ENCODE measurements at regions not wholly inside any gene's neighbourhood (a gene's known extent, or its start where the extent isn't known, plus 50 kb on each side); places are given as distances from the start of the nearest gene placed in this dataset.

- Histone ChIP-seq H3K27ac (ENCODE audit: extremely low read depth, low read depth, low read length) (no peak overlapping the region), H3K4me3 (ENCODE audit: low read depth, low read length) (no peak overlapping the region), H3K4me1 (ENCODE audit: control insufficient read depth, insufficient read depth, low read length) (no peaks in the 10 kb centered on the region), H3K9me3 (ENCODE audit: control insufficient read depth, insufficient read depth, low read depth, low read length) (no peaks in the 10 kb centered on the region), H3K36me3 (ENCODE audit: control insufficient read depth in 2 of 2, insufficient read depth in 1 of 2, low read length in 2 of 2) (no peaks in the 10 kb centered on the region)
- ChIA-PET POLR2A (no interaction called here), CTCF (no interaction called here)
- TF ChIP-seq ZNF335 (tag by site-specific recombination; conservative IDR thresholded peaks at IDR 0.05) (no peak), PBX3 (CRISPR knock-in tag; IDR thresholded peaks at IDR 0.05) (no peak), ZNF433 (tag by site-specific recombination; IDR thresholded peaks at IDR 0.05; ENCODE audit: low read depth) (no peak), ZNF48 (tag by site-specific recombination; IDR thresholded peaks at IDR 0.05) (no peak), ZNF558 (tag by site-specific recombination; IDR thresholded peaks at IDR 0.05) (no peak), ZSCAN23 (tag by site-specific recombination; IDR thresholded peaks at IDR 0.05) (no peak), GLI2 (tag by site-specific recombination; IDR thresholded peaks at IDR 0.05; ENCODE audit: borderline replicate concordance, low read depth) (no peak), ZNF10 (tag by site-specific recombination; IDR thresholded peaks at IDR 0.05) (no peak), ZBTB7A (tag by site-specific recombination; IDR thresholded peaks at IDR 0.05; ENCODE audit: low read depth) (no peak), ZNF292 (tag by site-specific recombination; IDR thresholded peaks at IDR 0.05; ENCODE audit: borderline replicate concordance, low read depth) (no peak), ZFHX2 (tag by site-specific recombination; conservative IDR thresholded peaks at IDR 0.05) (no peak), ZNF561 (tag by site-specific recombination; IDR thresholded peaks at IDR 0.05; ENCODE audit: borderline replicate concordance) (no peak), ZNF211 (tag by site-specific recombination; IDR thresholded peaks at IDR 0.05; ENCODE audit: low read depth) (no peak), ZNF280D (tag by site-specific recombination; IDR thresholded peaks at IDR 0.05) (no peak), ZNF785 (tag by site-specific recombination; IDR thresholded peaks at IDR 0.05) (no peak), ZNF843 (tag by site-specific recombination; IDR thresholded peaks at IDR 0.05) (no peak), ZNF114 (tag by site-specific recombination; IDR thresholded peaks at IDR 0.05) (no peak)
- TF ChIP-seq, protein P1, sequence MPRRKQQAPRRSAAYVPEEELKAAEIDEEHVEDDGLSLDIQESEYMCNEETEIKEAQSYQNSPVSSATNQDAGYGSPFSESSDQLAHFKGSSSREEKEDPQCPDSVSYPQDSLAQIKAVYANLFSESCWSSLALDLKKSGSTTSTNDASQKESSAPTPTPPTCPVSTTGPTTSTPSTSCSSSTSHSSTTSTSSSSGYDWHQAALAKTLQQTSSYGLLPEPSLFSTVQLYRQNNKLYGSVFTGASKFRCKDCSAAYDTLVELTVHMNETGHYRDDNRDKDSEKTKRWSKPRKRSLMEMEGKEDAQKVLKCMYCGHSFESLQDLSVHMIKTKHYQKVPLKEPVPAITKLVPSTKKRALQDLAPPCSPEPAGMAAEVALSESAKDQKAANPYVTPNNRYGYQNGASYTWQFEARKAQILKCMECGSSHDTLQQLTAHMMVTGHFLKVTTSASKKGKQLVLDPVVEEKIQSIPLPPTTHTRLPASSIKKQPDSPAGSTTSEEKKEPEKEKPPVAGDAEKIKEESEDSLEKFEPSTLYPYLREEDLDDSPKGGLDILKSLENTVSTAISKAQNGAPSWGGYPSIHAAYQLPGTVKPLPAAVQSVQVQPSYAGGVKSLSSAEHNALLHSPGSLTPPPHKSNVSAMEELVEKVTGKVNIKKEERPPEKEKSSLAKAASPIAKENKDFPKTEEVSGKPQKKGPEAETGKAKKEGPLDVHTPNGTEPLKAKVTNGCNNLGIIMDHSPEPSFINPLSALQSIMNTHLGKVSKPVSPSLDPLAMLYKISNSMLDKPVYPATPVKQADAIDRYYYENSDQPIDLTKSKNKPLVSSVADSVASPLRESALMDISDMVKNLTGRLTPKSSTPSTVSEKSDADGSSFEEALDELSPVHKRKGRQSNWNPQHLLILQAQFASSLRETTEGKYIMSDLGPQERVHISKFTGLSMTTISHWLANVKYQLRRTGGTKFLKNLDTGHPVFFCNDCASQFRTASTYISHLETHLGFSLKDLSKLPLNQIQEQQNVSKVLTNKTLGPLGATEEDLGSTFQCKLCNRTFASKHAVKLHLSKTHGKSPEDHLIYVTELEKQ (tag by site-specific recombination; IDR thresholded peaks at IDR 0.05; ENCODE audit: borderline replicate concordance): no peak
Observed at GRCh38 chr13:67752759-67753158, 522.6 kb upstream of the PCDH9 start.

DNA sequence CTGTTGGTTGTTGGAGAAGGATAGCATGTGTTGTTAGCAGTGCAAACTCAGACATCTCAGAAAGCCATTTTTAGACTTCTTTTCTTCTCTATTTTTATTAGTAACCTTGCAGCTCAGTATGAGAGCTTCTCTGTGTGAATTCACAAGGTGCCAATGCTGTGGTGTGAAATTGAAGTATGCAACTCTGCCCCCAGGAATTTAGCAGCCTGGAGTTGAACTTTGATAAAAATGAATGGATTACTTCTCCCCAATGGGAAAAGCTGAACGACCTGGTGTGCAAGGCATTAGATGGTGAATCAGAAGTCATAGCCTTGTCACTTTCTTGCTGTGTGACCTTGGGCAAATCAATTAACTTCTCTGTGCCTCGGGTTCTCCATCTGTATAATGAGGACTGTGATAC is 512.3 kb upstream of the PCDH9 start:
- no peak overlapping the region for H3K4me3 ChIP-seq (ENCODE audit: low read depth, low read length)
- no peaks in the 10 kb centered on the region for H3K36me3 ChIP-seq (ENCODE audit: control insufficient read depth in 2 of 2, insufficient read depth in 1 of 2, low read length in 2 of 2)
- H3K27ac ChIP-seq (ENCODE audit: extremely low read depth, low read depth, low read length): no peak overlapping the region
- H3K4me1 ChIP-seq (ENCODE audit: control insufficient read depth, insufficient read depth, low read length): no peaks in the 10 kb centered on the region
- ChIA-PET CTCF (no interaction called here), POLR2A (no interaction called here)
- no peaks in the 10 kb centered on the region for H3K9me3 ChIP-seq (ENCODE audit: control insufficient read depth, insufficient read depth, low read depth, low read length)
- no peak for TF ChIP-seq ZSCAN30 (tag by site-specific recombination; IDR thresholded peaks at IDR 0.05)
- TF ChIP-seq ZNF580 (tag by site-specific recombination; IDR thresholded peaks at IDR 0.05): no peak
- no peak for TF ChIP-seq ZNF600 (tag by site-specific recombination; IDR thresholded peaks at IDR 0.05)
- TF ChIP-seq ZNF501 (tag by site-specific recombination; IDR thresholded peaks at IDR 0.05): no peak
- no peak for TF ChIP-seq ZNF37A (tag by site-specific recombination; IDR thresholded peaks at IDR 0.05)
- TF ChIP-seq, protein P2, sequence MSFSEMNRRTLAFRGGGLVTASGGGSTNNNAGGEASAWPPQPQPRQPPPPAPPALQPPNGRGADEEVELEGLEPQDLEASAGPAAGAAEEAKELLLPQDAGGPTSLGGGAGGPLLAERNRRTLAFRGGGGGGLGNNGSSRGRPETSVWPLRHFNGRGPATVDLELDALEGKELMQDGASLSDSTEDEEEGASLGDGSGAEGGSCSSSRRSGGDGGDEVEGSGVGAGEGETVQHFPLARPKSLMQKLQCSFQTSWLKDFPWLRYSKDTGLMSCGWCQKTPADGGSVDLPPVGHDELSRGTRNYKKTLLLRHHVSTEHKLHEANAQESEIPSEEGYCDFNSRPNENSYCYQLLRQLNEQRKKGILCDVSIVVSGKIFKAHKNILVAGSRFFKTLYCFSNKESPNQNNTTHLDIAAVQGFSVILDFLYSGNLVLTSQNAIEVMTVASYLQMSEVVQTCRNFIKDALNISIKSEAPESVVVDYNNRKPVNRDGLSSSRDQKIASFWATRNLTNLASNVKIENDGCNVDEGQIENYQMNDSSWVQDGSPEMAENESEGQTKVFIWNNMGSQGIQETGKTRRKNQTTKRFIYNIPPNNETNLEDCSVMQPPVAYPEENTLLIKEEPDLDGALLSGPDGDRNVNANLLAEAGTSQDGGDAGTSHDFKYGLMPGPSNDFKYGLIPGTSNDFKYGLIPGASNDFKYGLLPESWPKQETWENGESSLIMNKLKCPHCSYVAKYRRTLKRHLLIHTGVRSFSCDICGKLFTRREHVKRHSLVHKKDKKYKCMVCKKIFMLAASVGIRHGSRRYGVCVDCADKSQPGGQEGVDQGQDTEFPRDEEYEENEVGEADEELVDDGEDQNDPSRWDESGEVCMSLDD (tag by site-specific recombination; IDR thresholded peaks at IDR 0.05): no peak
- no peak for TF ChIP-seq REPIN1 (tag by site-specific recombination; IDR thresholded peaks at IDR 0.05; ENCODE audit: low read depth)
- TF ChIP-seq ZNF302 (tag by site-specific recombination; IDR thresholded peaks at IDR 0.05; ENCODE audit: low read depth): no peak
- TF ChIP-seq ZNF777 (tag by site-specific recombination; IDR thresholded peaks at IDR 0.05; ENCODE audit: borderline replicate concordance): no peak
